ENCODE measurements at regions not wholly inside any gene's neighbourhood (a gene's known extent, or its start where the extent isn't known, plus 50 kb on each side); places are given as distances from the start of the nearest gene placed in this dataset.

DNA sequence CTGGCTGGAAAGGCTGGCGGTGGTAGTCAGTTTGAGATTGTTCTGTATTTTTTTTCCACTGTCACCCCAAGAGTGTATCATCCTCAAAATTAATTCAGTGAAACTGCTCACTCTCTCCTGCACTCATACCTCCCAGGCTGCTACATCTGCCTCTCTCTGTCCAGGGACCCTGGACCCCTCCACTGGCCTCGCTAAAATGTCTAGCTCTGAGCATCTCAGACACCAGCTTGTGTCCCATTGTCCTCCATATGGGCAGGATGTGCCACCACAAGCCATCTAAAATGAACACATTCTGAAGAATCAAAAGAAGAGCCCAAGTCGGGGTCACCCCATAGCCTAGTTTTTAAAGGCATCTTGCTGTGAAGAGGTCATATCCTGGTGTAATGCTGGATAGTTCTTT is 345.5 kb upstream of the TSHZ3 start:
- TF ChIP-seq, protein P1, sequence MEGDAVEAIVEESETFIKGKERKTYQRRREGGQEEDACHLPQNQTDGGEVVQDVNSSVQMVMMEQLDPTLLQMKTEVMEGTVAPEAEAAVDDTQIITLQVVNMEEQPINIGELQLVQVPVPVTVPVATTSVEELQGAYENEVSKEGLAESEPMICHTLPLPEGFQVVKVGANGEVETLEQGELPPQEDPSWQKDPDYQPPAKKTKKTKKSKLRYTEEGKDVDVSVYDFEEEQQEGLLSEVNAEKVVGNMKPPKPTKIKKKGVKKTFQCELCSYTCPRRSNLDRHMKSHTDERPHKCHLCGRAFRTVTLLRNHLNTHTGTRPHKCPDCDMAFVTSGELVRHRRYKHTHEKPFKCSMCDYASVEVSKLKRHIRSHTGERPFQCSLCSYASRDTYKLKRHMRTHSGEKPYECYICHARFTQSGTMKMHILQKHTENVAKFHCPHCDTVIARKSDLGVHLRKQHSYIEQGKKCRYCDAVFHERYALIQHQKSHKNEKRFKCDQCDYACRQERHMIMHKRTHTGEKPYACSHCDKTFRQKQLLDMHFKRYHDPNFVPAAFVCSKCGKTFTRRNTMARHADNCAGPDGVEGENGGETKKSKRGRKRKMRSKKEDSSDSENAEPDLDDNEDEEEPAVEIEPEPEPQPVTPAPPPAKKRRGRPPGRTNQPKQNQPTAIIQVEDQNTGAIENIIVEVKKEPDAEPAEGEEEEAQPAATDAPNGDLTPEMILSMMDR (IDR thresholded peaks at IDR 0.05; ENCODE audit: low read length), result no peak
- no peak for TF ChIP-seq EZH2phosphoT487 (IDR thresholded peaks at IDR 0.05; ENCODE audit: low read length)

Data from MM.1S (cell line).